SU-DHL-6 (cell line): ENCODE measurements at regions not wholly inside any gene's neighbourhood (a gene's known extent, or its start where the extent isn't known, plus 50 kb on each side); places are given as distances from the start of the nearest gene placed in this dataset.

ENCODE experiments used
- H2AFZ ChIP-seq: fragments of 200-600 bp; sonication (generic); 2 replicates; pipeline ENCODE4 v1.6.1; 2014; ENCODE audit warnings: low read depth, mild to moderate bottlenecking, moderate library complexity, mixed read lengths, antibody characterized with exemption, low read length; ENCODE audit not compliant: severe bottlenecking
- H3F3A ChIP-seq: fragments of 200-600 bp; shearing (Covaris generic); 2 replicates; pipeline ENCODE4 v1.6.0; 2016; ENCODE audit warnings: antibody characterized with exemption, mild to moderate bottlenecking; ENCODE audit not compliant: insufficient read depth
- H3K27ac ChIP-seq: fragments of 200-600 bp; sonication (generic); 2 replicates; pipeline ENCODE4 v1.5.1; 2016; ENCODE audit warnings: low read depth, mild to moderate bottlenecking, low read length, moderate library complexity, mixed read lengths
- H3K27me3 ChIP-seq: fragments of 200-600 bp; sonication (generic), shearing (Covaris generic); 2 replicates; pipeline ENCODE4 v1.6.0; 2014; ENCODE audit warnings: mild to moderate bottlenecking, low read length
- H3K36me3 ChIP-seq: fragments of 200-600 bp; sonication (generic); 2 replicates; pipeline ENCODE4 v1.6.1; 2014; ENCODE audit warnings: mild to moderate bottlenecking, low read length, mixed read lengths
- H3K4me2 ChIP-seq: fragments of 300-600, 200-600 bp; shearing (Covaris generic), sonication (generic); 2 replicates; pipeline ENCODE4 v1.6.0; 2014; ENCODE audit warnings: low read length, low read depth, mild to moderate bottlenecking; ENCODE audit not compliant: poor library complexity, severe bottlenecking
- H3K4me3 ChIP-seq: fragments of 200-600 bp; sonication (generic); 2 replicates; pipeline ENCODE4 v1.5.1; 2014; ENCODE audit warnings: antibody characterized with exemption, low read length, mild to moderate bottlenecking, mixed read lengths; ENCODE audit not compliant: insufficient read depth, poor library complexity, severe bottlenecking
- H3K79me2 ChIP-seq: fragments of 200-600 bp; sonication (generic); 2 replicates; pipeline ENCODE4 v1.6.1; 2014; ENCODE audit warnings: mild to moderate bottlenecking, low read length, moderate library complexity; ENCODE audit not compliant: insufficient read depth
- H3K9ac ChIP-seq: fragments of 200-600 bp; sonication (generic); 2 replicates; pipeline ENCODE4 v1.7.0; 2014; ENCODE audit warnings: mild to moderate bottlenecking, low read length
- H3K9me2 ChIP-seq: fragments of 200-600 bp; sonication (generic); replicated peaks from 2 replicates; pipeline ENCODE4 v1.6.1; 2014; ENCODE audit warnings: low read length; ENCODE audit not compliant: insufficient read depth
- H3K9me3 ChIP-seq: fragments of 200-600 bp; sonication (generic); 2 replicates; pipeline ENCODE4 v1.6.1; 2014; ENCODE audit warnings: low read length, mixed read lengths; ENCODE audit not compliant: insufficient read depth
- H4K20me1 ChIP-seq: fragments of 200-600 bp; sonication (generic); 2 replicates; pipeline ENCODE4 v1.6.1; 2014; ENCODE audit warnings: low read depth, mild to moderate bottlenecking, antibody characterized with exemption, low read length, moderate library complexity, mixed read lengths
- CTCF ChIP-seq: fragments of 200-600 bp; sonication (generic); IDR thresholded peaks from one replicate; pipeline ENCODE4 v1.5.1; 2017; ENCODE audit warnings: antibody characterized with exemption, mild to moderate bottlenecking, low read length, moderate library complexity; ENCODE audit not compliant: insufficient read depth, poor library complexity, severe bottlenecking
- EZH2phosphoT487 ChIP-seq: fragments of 200-600 bp; sonication (generic), shearing (Covaris generic); conservative IDR thresholded peaks from 2 replicates; pipeline ENCODE4 v1.6.1; 2018; ENCODE audit warnings: mild to moderate bottlenecking, antibody characterized with exemption, low read length, moderate library complexity, mixed read lengths

GRCh38 chr3:101099791-101100190 lies 106.6 kb upstream of the ABI3BP start:
- Histone ChIP-seq H3K27ac (no peak overlapping the region), H2AFZ (no peak overlapping the region), H4K20me1 (no peaks in the 10 kb centered on the region), H3K4me3 (no peak overlapping the region), H3F3A (no peaks in the 10 kb centered on the region), H3K9me3 (no peaks in the 10 kb centered on the region), H3K9me2 (no peaks in the 10 kb centered on the region), H3K36me3 (no peaks in the 10 kb centered on the region), H3K27me3 (no peaks in the 10 kb centered on the region), H3K79me2 (no peaks in the 10 kb centered on the region), H3K9ac (no peak overlapping the region), H3K4me2 (no peak overlapping the region)
- no peak for TF ChIP-seq CTCF
- no peak for TF ChIP-seq EZH2phosphoT487

GRCh38 chr3:101096444-101096843 lies 103.2 kb upstream of the ABI3BP start:
- Histone ChIP-seq H3K9ac (no peak overlapping the region), H3K9me3 (no peaks in the 10 kb centered on the region), H3K27me3 (no peaks in the 10 kb centered on the region), H2AFZ (no peak overlapping the region), H3K79me2 (no peaks in the 10 kb centered on the region), H3F3A (no peaks in the 10 kb centered on the region), H3K4me3 (no peak overlapping the region), H3K36me3 (no peaks in the 10 kb centered on the region), H3K27ac (no peak overlapping the region), H4K20me1 (no peaks in the 10 kb centered on the region), H3K9me2 (no peaks in the 10 kb centered on the region), H3K4me2 (no peak overlapping the region)
- no peak for TF ChIP-seq EZH2phosphoT487
- no peak for TF ChIP-seq CTCF

- no peaks in the 10 kb centered on the region for H3K9me3 ChIP-seq
- H3K36me3 ChIP-seq: no peaks in the 10 kb centered on the region
- H4K20me1 ChIP-seq: no peaks in the 10 kb centered on the region
- H3K79me2 ChIP-seq: no peaks in the 10 kb centered on the region
- H3K4me3 ChIP-seq: no peak overlapping the region
- no peaks in the 10 kb centered on the region for H3F3A ChIP-seq
- H3K9me2 ChIP-seq: no peaks in the 10 kb centered on the region
- no peak overlapping the region for H2AFZ ChIP-seq
- H3K27ac ChIP-seq: no peak overlapping the region
- H3K4me2 ChIP-seq: no peak overlapping the region
- no peak overlapping the region for H3K9ac ChIP-seq
- H3K27me3 ChIP-seq: no peaks in the 10 kb centered on the region
- TF ChIP-seq EZH2phosphoT487 (no peak), CTCF (no peak)
Measured at GRCh38 chr3:101095693-101096430, 102.6 kb upstream of the ABI3BP start.
